PC-3 (cell line): ENCODE measurements at regions not wholly inside any gene's neighbourhood (a gene's known extent, or its start where the extent isn't known, plus 50 kb on each side); places are given as distances from the start of the nearest gene placed in this dataset.

Experiments used
- CTCF ChIP-seq: fragments of 300-600 bp; sonication (generic); conservative IDR thresholded peaks from 2 replicates; pipeline ENCODE4 v1.5.1; 2017; ENCODE audit warnings: antibody characterized with exemption, low read depth, mild to moderate bottlenecking, low read length
- EZH2 ChIP-seq: fragments of 300-600 bp; sonication (generic); IDR thresholded peaks from one replicate; pipeline ENCODE4 v1.6.1; 2017; ENCODE audit warnings: antibody characterized with exemption, mild to moderate bottlenecking, low read length; ENCODE audit not compliant: unreplicated experiment

- TF ChIP-seq CTCF (no peak), EZH2 (no peak)
Measured at GRCh38 chr4:114272226-114272625, 292.8 kb upstream of the ARSJ start.
